HepG2 (cell line): ENCODE measurements at regions not wholly inside any gene's neighbourhood (a gene's known extent, or its start where the extent isn't known, plus 50 kb on each side); places are given as distances from the start of the nearest gene placed in this dataset.
A peak's percentile ranks its signal among the peaks of the same experiment; 100 is the strongest.

Experiments used
- ATAC-seq: fragments of 200-7000 bp; cut with Tn5 transposase; 3 replicates; pipeline ENCODE4 v1.9.1; 2020; ENCODE audit warnings: mild to moderate bottlenecking, moderate library complexity
- BruUV-seq: library from RNA; stranded (reverse); fragments of 400-500 nt; replicated peaks from 2 replicates; lab custom pipeline; 2021; lab: Mats Ljungman, UMichigan
- CTCF ChIA-PET: fragments of 300-600 bp; formaldehyde crosslinking; extraction: SDS; loops from one replicate; lab custom pipeline; 2021; ENCODE audit warnings: low total read pairs, inconsistent platforms, low intra/inter-chr PET ratio; lab: Yijun Ruan, JAX
- POLR2A ChIA-PET: fragments of 350-600 bp; sonication (Branson Sonifier 250); formaldehyde crosslinking; loops from one replicate; lab custom pipeline; 2020; ENCODE audit warnings: antibody characterized with exemption, inconsistent platforms; lab: Yijun Ruan, JAX
- DNase-seq: peaks from one replicate; pipeline ENCODE4 v3.0.0-alpha.2; 2015; ENCODE audit warnings: low spot score
- FAIRE-seq: peaks from 3 replicates; lab custom pipeline; 2011; peaks lifted over from hg19 to GRCh38; lab: Jason Lieb, UNC
- H2AFZ ChIP-seq: one replicate; pipeline ENCODE4 v1.6.1; 2011; ENCODE audit warnings: low read length, inconsistent platforms
- H3K27ac ChIP-seq: fragments of 300-600 bp; 3 replicates; pipeline ENCODE4 v1.8.0; 2011; ENCODE audit warnings: mixed run types, mild to moderate bottlenecking, mixed read lengths, low read length, inconsistent platforms; ENCODE audit not compliant: insufficient read depth; ENCODE audit errors: extremely low read length
- H3K27me3 ChIP-seq, 2 experiments: fragments of 200-600 bp in 1 of 2; 2 replicates in 1 of 2; 3 replicates in 1 of 2; pipeline versions ENCODE4 v1.6.0 to v1.8.0; 2011; ENCODE audit warnings: low read length in 2 of 2, mild to moderate bottlenecking in 2 of 2, moderate library complexity in 2 of 2, inconsistent platforms in 1 of 2; ENCODE audit not compliant: insufficient read depth in 2 of 2, control insufficient read depth in 1 of 2
- H3K36me3 ChIP-seq, 2 experiments: fragments of 200-600 bp in 1 of 2; replicated peaks in 1 of 2; 2 replicates in 1 of 2; 3 replicates in 1 of 2; pipeline versions ENCODE4 v1.5.1 to v1.8.0; 2011; ENCODE audit warnings: low read length in 2 of 2, inconsistent platforms in 1 of 2; ENCODE audit not compliant: insufficient read depth in 2 of 2, control insufficient read depth in 1 of 2
- H3K4me1 ChIP-seq: 2 replicates; pipeline ENCODE4 v1.5.1; 2012; ENCODE audit warnings: low read length, inconsistent platforms; ENCODE audit not compliant: insufficient read depth
- H3K4me2 ChIP-seq: 2 replicates; pipeline ENCODE4 v1.6.0; 2011; ENCODE audit warnings: low read depth, low read length, inconsistent platforms
- H3K4me3 ChIP-seq, 3 experiments: fragments of 200-600 bp in 1 of 3; sonication (generic), shearing (Covaris generic) in 1 of 3; replicated peaks in 1 of 3; 2 replicates each; pipeline ENCODE4 v1.5.1; 2011 to 2016; ENCODE audit warnings: low read length in 3 of 3, inconsistent platforms in 2 of 3, low read depth in 2 of 3, mild to moderate bottlenecking in 2 of 3, control low read depth in 1 of 3, mixed read lengths in 1 of 3; ENCODE audit not compliant: insufficient read depth in 1 of 3
- H3K79me2 ChIP-seq: one replicate; pipeline ENCODE4 v1.6.1; 2011; ENCODE audit warnings: low read length, inconsistent platforms; ENCODE audit not compliant: insufficient read depth
- H3K9ac ChIP-seq: 2 replicates; pipeline ENCODE4 v1.6.0; 2011; ENCODE audit warnings: mild to moderate bottlenecking, low read depth, low read length, inconsistent platforms; ENCODE audit not compliant: insufficient read depth
- H3K9me3 ChIP-seq: 2 replicates; pipeline ENCODE4 v1.5.1; 2012; ENCODE audit warnings: mild to moderate bottlenecking, low read length
- H4K20me1 ChIP-seq: 2 replicates; pipeline ENCODE4 v1.6.0; 2011; ENCODE audit warnings: inconsistent platforms, mild to moderate bottlenecking, low read length, moderate library complexity; ENCODE audit not compliant: insufficient read depth
- CEBPG ChIP-seq: IDR thresholded peaks from 2 replicates; pipeline ENCODE4 v1.6.1; 2016
- GTF3A ChIP-seq: sonication (generic); formaldehyde crosslinking; conservative IDR thresholded peaks from 2 replicates; pipeline ENCODE4 v1.4.0; 2020; ENCODE audit warnings: mild to moderate bottlenecking, missing genetic modification reagents
- NPAS2 ChIP-seq: sonication (generic); formaldehyde crosslinking; IDR thresholded peaks from 2 replicates; pipeline ENCODE4 v1.8.0; 2022; ENCODE audit warnings: mild to moderate bottlenecking, missing genetic modification reagents, borderline replicate concordance
- PPARG ChIP-seq: conservative IDR thresholded peaks from 2 replicates; pipeline ENCODE4 v1.6.1; 2016; ENCODE audit warnings: missing biosample characterization, missing genetic modification reagents
- RNF2 ChIP-seq: fragments of 450-650 bp; conservative IDR thresholded peaks from 2 replicates; pipeline ENCODE4 v1.6.1; 2016; ENCODE audit warnings: low read depth
- SMC3 ChIP-seq: IDR thresholded peaks from 2 replicates; pipeline ENCODE4 v1.6.1; 2011; ENCODE audit warnings: low read length, improper control_type of control experiment
- STAG1 ChIP-seq: sonication (generic); formaldehyde crosslinking; IDR thresholded peaks from 2 replicates; pipeline ENCODE4 v1.4.0; 2020; ENCODE audit warnings: missing genetic modification reagents
- TCF12 ChIP-seq, 2 experiments: fragments of 450-650 bp in 1 of 2; sonication (generic) in 1 of 2; formaldehyde crosslinking in 1 of 2; IDR thresholded peaks; 2 replicates each; pipeline versions ENCODE4 v1.6.1 to v1.8.0; 2017 to 2022; ENCODE audit warnings: antibody characterized with exemption in 1 of 2, mild to moderate bottlenecking in 1 of 2, missing genetic modification reagents in 1 of 2, moderate library complexity in 1 of 2
- ZFP36L2 ChIP-seq: sonication (generic); formaldehyde crosslinking; IDR thresholded peaks from 2 replicates; pipeline ENCODE4 v1.4.0; 2020; ENCODE audit warnings: missing genetic modification reagents
- ZNF263 ChIP-seq: sonication (generic); formaldehyde crosslinking; IDR thresholded peaks from 2 replicates; pipeline ENCODE4 v1.4.0; 2020; ENCODE audit warnings: missing genetic modification reagents
- ZNF33B ChIP-seq: sonication (generic); formaldehyde crosslinking; IDR thresholded peaks from 2 replicates; pipeline ENCODE4 v1.5.1; 2020; ENCODE audit warnings: mild to moderate bottlenecking, missing genetic modification reagents
- ZNF7 ChIP-seq: IDR thresholded peaks from 2 replicates; pipeline ENCODE4 v1.6.1; 2016; ENCODE audit warnings: missing biosample characterization, missing genetic modification reagents
- ZSCAN29 ChIP-seq: sonication (generic); formaldehyde crosslinking; conservative IDR thresholded peaks from 2 replicates; pipeline ENCODE4 v1.4.0; 2020; ENCODE audit warnings: mild to moderate bottlenecking, missing genetic modification reagents
- WGBS: methylation state at CpG from one replicate; pipeline ENCODE4 v1.1.6; 2017; ENCODE audit warnings: low lambda C conversion rate; 5-methylcytosine and 5-hydroxymethylcytosine counted together
- in situ Hi-C: cut with HindIII; loops from 2 replicates; pipeline ENCODE4 v1.10.0; 2017; ENCODE audit warnings: low pct_unique_long_range_greater_than_20kb; ENCODE audit not compliant: extremely low pct_ligation_motif_present
- intact Hi-C: fragments of 100-400 bp; cut with micrococcal nuclease; formaldehyde crosslinking; loops from one replicate; pipeline ENCODE4 v1.10.0; 2022; ENCODE audit not compliant: unreplicated experiment
- TF ChIP-seq, protein P1 (sequence below): sonication (generic); formaldehyde crosslinking; IDR thresholded peaks from 2 replicates; pipeline ENCODE4 v1.4.0; 2020; ENCODE audit warnings: missing genetic modification reagents, borderline replicate concordance
- TF ChIP-seq, protein P2 (sequence below): sonication (generic); formaldehyde crosslinking; IDR thresholded peaks from 2 replicates; pipeline ENCODE4 v1.4.0; 2020; ENCODE audit warnings: missing genetic modification reagents
- TF ChIP-seq, protein P3 (sequence below): sonication (generic); formaldehyde crosslinking; IDR thresholded peaks from 2 replicates; pipeline ENCODE4 v1.5.0; 2020; ENCODE audit warnings: mild to moderate bottlenecking, missing genetic modification reagents, moderate library complexity

DNA sequence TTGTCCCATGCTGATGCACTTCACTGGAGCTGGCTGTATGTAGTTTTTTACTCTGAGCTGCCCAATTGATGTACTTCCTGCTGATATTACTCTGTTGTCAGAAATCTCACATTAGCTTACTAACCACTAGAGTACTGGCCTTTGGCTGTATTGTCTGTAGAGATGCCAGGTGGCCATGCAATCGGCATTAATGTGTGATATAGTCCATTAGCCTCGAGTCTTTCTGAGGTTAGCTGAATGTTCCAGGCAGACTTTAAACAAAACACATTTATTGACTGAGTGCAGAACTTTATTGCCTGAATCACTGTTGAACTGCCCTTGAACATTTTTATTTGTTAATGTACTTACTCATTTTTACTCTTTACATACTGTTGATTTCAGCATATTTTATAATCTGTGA, 335.2 kb downstream of the PCDH10 start (continued):
- TF ChIP-seq, protein P1, sequence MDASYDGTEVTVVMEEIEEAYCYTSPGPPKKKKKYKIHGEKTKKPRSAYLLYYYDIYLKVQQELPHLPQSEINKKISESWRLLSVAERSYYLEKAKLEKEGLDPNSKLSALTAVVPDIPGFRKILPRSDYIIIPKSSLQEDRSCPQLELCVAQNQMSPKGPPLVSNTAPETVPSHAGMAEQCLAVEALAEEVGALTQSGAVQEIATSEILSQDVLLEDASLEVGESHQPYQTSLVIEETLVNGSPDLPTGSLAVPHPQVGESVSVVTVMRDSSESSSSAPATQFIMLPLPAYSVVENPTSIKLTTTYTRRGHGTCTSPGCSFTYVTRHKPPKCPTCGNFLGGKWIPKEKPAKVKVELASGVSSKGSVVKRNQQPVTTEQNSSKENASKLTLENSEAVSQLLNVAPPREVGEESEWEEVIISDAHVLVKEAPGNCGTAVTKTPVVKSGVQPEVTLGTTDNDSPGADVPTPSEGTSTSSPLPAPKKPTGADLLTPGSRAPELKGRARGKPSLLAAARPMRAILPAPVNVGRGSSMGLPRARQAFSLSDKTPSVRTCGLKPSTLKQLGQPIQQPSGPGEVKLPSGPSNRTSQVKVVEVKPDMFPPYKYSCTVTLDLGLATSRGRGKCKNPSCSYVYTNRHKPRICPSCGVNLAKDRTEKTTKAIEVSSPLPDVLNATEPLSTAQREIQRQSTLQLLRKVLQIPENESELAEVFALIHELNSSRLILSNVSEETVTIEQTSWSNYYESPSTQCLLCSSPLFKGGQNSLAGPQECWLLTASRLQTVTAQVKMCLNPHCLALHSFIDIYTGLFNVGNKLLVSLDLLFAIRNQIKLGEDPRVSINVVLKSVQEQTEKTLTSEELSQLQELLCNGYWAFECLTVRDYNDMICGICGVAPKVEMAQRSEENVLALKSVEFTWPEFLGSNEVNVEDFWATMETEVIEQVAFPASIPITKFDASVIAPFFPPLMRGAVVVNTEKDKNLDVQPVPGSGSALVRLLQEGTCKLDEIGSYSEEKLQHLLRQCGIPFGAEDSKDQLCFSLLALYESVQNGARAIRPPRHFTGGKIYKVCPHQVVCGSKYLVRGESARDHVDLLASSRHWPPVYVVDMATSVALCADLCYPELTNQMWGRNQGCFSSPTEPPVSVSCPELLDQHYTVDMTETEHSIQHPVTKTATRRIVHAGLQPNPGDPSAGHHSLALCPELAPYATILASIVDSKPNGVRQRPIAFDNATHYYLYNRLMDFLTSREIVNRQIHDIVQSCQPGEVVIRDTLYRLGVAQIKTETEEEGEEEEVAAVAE (CRISPR knock-in tag) = no peak
- TF ChIP-seq ZNF33B (no peak), NPAS2 (CRISPR knock-in tag) (no peak), ZNF263 (CRISPR knock-in tag) (no peak), GTF3A (CRISPR knock-in tag) (no peak), PPARG (no peak)

DNA sequence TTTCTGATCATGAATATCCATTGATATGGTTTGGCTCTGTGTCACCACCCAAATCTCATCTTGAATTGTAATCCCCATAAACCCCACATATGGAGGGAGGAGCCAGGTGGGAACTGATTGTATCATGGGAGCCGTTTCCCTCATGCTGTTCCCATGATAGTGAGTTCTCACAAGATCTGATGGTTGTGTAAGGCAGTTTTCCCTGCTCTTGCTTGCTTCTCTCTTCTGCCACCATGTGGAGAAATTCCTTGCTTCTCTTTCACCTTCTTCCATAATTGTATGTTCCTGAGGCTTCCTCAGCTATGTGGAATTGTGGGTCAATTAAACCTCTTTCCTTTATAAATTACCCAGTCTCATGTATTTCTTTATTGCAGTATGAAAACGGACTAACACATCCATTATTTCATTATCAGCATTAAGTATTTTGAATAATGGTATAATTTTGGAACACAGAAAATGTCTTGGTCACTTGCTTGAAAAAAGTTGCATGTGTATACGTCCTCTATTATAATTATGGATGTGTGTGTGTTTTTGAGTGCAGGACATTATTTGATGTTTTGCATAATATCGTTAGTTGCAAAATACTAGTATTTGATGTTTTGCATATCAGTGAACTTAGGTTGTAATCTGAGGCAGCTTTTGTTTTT, 334.6 kb downstream of the PCDH10 start:
- Histone ChIP-seq H3K4me3 (no peak overlapping the region), H3K4me1 (no peaks in the 10 kb centered on the region), H3K4me2 (no peak overlapping the region), H2AFZ (no peak overlapping the region), H4K20me1 (no peaks in the 10 kb centered on the region), H3K9me3 (no peaks in the 10 kb centered on the region), H3K36me3 (no peaks in the 10 kb centered on the region), H3K27ac (no peak overlapping the region), H3K27me3 (no peaks in the 10 kb centered on the region), H3K9ac (no peak overlapping the region), H3K79me2 (no peaks in the 10 kb centered on the region)
- ATAC-seq (peak; percentile 83), DNase-seq (peak; percentile 43), FAIRE-seq (peak; percentile 18)
- BruUV-seq = no TSS peak
- ChIA-PET CTCF (interaction anchor here (1.0 to 1.3 kb wide), 2 partner anchors 164 to 329 kb away, joined by 3 read pairs; no protein-coding TSS in a partner anchor), POLR2A (no interaction called here)
- in situ Hi-C loops = loop anchor here (10.0 kb wide), 1 partner anchor 339 kb away; the partner anchor contains the start of gene PCDH10
- intact Hi-C loops = loop anchor here (1.0 to 2.0 kb wide), 3 partner anchors 163 to 337 kb away; no protein-coding TSS in a partner anchor
- WGBS = 3% methylated on average over 4 of the region's 4 CpGs
- peak; percentile 38; the same call in 1 of the 2 replicates for TF ChIP-seq SMC3
- TF ChIP-seq, protein P2, sequence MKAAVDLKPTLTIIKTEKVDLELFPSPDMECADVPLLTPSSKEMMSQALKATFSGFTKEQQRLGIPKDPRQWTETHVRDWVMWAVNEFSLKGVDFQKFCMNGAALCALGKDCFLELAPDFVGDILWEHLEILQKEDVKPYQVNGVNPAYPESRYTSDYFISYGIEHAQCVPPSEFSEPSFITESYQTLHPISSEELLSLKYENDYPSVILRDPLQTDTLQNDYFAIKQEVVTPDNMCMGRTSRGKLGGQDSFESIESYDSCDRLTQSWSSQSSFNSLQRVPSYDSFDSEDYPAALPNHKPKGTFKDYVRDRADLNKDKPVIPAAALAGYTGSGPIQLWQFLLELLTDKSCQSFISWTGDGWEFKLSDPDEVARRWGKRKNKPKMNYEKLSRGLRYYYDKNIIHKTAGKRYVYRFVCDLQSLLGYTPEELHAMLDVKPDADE = no peak
- 0 out of 2 replicates have a peak, but pooled peaks have one; percentile 34 for TF ChIP-seq CEBPG
- TF ChIP-seq STAG1 (CRISPR knock-in tag) = peak; percentile 58
- no peak for TF ChIP-seq RNF2
- TF ChIP-seq ZNF33B = no peak
- no peak for TF ChIP-seq ZNF7 (CRISPR knock-in tag)
- TF ChIP-seq TCF12 (IDR thresholded peaks at IDR 0.05) = no peak
- no peak for TF ChIP-seq TCF12 (CRISPR knock-in tag; IDR thresholded peaks at IDR 0.05)
- no peak for TF ChIP-seq ZSCAN29 (CRISPR knock-in tag)
- TF ChIP-seq, protein P3, sequence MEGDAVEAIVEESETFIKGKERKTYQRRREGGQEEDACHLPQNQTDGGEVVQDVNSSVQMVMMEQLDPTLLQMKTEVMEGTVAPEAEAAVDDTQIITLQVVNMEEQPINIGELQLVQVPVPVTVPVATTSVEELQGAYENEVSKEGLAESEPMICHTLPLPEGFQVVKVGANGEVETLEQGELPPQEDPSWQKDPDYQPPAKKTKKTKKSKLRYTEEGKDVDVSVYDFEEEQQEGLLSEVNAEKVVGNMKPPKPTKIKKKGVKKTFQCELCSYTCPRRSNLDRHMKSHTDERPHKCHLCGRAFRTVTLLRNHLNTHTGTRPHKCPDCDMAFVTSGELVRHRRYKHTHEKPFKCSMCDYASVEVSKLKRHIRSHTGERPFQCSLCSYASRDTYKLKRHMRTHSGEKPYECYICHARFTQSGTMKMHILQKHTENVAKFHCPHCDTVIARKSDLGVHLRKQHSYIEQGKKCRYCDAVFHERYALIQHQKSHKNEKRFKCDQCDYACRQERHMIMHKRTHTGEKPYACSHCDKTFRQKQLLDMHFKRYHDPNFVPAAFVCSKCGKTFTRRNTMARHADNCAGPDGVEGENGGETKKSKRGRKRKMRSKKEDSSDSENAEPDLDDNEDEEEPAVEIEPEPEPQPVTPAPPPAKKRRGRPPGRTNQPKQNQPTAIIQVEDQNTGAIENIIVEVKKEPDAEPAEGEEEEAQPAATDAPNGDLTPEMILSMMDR (CRISPR knock-in tag) = peak; percentile 59
- TF ChIP-seq ZFP36L2 (CRISPR knock-in tag) = no peak
